NAMALWA (cell line): ENCODE measurements at regions not wholly inside any gene's neighbourhood (a gene's known extent, or its start where the extent isn't known, plus 50 kb on each side); places are given as distances from the start of the nearest gene placed in this dataset.
"Not testable (repeated sequence)": the region's sequence is repeated elsewhere in the genome, so short reads cannot be mapped to it uniquely, and the experiment has no call there.

ENCODE experiments used
- DNase-seq: peaks from one replicate; pipeline ENCODE4 v3.0.0-alpha.2; 2015; ENCODE audit warnings: low spot score

DNA sequence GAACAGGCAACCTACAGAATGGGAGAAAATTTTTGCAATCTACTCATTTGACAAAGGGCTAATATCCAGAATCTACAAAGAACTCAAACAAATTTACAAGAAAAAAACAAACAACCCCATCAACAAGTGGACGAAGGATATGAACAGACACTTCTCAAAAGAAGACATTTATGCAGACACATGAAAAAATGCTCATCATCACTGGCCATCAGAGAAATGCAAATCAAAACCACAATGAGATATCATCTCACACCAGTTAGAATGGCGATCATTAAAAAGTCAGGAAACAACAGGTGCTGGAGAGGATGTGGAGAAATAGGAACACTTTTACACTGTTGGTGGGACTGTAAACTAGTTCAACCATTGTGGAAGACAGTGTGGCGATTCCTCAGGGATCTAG lies 725.6 kb downstream of the MATN1 start:
- not testable (repeated sequence) for DNase-seq

DNA sequence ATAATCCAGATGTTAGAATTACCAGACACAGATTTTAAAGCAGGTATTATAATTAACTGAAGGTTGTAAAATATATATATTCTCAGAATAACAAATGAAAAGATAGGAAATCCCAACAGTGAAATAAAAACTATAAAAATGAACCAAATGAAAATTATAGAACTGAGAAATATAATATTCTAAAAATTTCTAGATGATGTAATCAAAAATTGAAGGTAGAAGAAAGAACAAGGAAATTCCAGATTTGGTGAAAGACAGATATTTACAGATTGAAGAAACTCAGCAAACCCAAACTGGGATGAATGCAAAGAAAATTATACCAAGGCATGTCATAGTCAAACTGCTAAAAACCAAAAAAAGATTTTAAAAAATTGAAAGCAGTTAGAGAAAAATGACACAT lies 729.4 kb downstream of the MATN1 start:
- DNase-seq = no peak

DNA sequence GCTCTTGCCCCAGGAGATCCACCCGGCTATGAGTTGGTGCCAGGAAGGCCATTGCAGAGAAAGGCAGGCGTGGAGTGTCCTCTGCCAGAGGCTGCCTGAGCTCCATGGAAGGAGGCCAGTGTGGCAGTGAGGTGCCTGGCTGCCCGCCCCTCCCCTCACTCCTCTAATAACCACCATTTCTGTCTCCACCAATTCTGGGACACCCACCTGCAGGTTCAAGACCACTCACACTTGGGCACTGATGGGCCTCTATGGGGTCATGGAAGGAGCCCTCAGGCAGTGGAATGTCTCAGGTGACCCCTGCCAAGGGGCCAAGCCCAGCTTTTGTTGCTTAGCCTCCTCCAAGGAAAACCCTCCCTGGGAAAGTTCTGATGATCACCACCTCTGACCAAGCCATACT lies 731.6 kb downstream of the MATN1 start:
- DNase-seq = no peak

DNA sequence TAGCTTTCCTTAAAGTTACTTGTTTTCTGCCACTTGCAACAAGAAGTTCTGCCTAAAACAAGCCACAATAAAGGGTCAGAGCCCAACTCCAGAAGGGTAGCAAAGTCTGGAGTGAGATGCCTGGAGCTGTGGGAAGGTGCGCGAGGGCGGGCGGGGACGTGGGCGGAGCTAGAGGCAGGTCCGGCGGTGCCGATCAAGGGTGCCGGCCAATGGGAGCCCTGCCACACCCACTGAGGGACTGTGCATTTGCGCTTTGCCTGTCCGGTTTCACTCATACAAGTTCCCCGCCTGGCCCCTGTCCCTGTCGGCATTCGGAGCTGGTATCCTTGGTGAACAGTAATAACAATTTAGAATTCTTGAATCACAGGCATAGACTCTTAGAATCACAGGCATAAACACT lies 732.4 kb downstream of the MATN1 start:
- no peak for DNase-seq

DNA sequence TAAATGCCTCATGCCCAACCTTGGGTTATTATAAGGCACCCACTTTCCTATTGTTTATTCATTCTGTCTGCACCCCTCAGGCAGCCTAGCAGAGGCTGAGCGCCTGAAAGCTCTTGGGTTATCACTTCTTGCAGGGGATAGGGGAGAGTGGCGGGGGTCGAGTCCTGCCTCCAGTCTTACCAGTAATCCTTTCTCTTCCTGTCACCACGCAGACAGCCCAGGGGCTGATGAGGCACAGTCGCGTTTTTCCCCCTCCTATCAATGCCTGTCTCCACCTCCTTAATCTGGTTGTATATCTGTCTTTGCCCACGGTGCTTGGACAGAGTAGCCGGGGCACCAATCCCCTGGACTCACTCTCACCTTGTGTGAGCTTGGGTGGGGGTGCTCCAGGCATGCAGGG lies 733.1 kb downstream of the MATN1 start:
- DNase-seq = no peak

DNA sequence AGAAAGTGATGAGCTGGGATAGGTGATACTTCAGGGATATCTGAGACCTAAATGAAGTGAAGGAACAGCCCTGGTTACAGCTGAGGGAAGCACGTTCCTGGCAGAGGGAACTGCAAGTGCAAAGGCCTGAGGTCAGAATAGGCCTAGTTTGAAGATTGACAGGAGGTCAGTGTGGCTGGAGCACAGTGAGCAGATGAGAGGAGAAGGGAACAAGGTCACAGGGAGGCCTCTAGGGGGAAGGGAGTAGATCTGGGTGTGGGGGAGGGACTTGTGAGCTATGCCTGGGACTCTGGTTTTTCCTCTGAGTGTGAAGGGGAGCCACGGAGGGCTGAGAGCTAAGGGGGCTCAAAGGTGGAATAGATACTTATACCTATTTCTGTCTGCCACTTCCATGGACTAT lies 736.4 kb downstream of the MATN1 start:
- no peak for DNase-seq

DNA sequence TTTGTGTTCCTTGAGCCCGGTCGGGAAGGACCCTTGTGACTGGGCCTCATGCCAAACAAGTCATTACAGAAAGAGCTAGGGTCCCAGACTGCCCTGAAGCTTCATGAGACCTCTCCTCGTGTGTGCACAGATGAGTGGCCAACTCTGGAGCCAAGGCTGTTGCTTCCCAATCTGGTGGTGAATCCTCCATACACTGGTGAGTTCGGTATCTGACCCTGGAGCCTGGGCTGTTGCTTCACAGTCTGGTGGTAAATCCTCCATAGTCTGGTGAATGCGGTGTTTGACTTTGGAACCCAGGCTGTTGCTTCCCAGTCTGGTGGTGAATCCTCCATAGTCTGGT lies 737.8 kb downstream of the MATN1 start:
- DNase-seq = no peak

DNA sequence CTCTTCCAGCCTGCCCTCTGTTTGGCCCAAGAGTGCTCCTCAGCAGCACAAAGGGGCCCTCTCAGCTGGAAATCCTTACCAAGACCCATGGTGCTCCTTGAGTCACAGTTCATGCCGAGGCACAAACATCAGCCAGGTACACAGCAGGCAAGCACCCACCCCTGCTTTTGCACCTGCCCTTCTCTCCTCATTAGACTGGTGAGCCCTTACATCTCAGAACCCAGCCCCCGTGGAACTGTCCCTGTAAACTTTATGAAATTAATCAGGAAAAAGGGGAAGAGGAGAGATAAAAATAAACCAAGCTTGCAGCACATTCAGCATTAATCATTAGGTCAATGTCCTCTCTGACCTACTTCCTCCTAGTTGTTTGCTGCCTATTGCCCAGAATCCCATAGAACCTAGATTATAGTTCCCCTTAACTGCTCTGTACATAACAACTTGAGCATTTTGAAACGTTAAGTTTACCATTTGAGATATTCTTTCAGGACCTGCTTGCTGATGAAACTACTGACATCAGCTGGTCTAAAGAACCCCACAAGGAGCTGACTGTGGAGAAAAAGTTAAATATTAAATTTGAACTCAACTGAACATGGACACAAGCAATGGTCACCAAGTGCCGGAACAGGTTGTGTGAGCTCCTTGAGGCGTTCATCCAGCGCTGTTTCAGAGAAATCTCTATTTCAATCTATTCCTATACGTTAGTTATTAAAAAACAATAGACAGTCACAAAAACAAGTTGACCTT lies 738.4 kb downstream of the MATN1 start:
- DNase-seq = no peak

DNA sequence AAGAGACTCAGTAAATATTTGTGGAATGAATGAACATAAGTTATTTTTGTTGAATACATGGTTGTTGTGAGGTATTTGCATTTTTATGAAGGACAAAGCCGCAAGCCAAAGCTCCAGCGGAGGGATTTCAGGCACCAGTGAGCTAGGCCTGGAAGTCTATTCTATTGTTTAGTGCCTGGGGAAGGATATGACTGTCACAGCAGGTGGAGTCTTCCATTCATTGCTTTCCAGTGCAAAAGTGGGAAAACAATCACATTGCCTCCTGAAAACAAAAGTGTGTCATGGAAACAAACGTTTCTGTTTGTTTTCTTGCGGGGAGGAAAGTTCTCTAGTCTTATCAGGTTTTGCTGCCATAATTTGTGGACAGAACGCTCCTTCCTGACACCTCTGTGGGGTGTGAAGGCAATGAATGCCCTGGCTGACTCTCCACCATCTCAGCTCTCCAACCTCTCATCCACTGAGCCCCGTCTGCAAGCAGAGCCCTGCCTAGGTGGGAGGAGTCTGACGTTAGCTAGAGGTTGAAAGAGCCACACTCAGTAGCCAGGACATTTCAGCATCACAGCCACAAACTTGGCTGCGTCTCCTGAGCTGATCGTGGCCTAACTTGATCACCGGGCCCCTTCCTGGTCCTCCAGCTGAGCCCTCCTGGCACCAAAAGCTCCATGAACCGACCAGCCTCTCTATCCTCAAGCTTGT lies 739.1 kb downstream of the MATN1 start:
- DNase-seq = no peak

DNA sequence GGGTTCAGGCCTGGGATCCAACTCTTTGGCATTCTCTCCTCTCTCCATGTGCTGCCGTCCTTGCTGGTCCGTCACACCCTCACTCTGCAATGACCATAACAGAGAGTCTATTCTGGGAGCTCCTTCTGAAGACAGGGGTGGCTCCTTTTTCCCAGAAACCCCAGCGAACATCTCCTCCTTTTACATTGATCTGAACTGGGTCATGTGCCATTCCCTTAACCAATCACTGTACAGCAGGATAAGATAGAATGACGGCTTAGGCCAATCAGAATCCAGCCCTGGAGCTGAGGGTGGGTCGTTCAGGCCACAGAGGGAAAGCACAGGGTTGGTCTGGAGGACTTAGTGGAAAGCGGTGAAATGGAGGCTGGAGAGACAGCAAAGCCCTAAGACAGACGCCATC lies 740.1 kb downstream of the MATN1 start:
- no peak for DNase-seq

DNA sequence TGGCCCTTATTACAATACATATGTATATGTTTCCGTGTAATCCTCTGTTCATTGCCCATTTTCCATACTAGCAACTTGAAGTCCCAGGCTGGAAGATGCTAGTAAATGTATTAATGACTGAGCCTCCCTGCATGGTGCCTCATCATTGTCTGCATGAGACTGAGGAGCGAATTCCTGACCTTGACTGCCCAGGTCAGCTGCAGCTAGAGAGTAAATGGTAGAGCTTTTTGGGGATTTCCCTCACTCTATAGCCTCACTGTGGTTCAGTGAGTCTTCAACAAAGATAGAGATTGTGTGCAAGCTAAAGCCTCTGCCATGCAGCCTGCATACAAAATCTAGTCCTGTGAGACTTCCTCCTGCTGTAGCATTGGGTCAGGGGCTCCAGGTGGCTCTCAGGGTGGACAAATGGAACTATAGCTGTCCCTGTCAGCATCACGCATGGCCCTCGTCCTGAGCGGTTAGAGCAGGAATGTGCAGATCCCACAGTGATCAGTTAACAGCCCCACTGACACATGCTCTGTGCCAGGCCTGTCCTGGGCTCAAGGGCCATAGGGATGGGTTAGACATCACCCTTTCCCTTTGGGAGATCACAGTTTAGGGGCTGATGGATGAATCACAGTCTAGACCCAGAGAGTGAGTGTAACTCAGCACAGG lies 741.7 kb downstream of the MATN1 start:
- DNase-seq = no peak

DNA sequence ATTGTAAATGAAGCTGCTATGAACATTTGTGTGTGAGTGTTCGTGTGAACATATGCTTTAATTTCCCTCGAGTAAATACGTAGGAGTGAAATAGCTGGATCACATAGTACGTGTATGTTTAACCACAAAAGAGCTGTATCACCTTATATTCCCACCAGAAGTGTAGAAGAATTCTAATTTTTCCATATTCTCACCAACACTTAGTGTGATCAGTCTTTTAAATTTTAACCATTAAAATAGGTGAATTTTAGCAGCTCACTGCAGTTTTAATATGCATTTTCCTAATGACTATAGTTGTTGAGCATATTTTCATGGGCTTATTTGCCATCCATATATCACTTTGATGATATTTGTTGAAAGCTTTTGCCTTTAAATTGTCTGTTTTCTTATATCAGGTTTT lies 741.2 kb downstream of the PTPRU start:
- DNase-seq = no peak

DNA sequence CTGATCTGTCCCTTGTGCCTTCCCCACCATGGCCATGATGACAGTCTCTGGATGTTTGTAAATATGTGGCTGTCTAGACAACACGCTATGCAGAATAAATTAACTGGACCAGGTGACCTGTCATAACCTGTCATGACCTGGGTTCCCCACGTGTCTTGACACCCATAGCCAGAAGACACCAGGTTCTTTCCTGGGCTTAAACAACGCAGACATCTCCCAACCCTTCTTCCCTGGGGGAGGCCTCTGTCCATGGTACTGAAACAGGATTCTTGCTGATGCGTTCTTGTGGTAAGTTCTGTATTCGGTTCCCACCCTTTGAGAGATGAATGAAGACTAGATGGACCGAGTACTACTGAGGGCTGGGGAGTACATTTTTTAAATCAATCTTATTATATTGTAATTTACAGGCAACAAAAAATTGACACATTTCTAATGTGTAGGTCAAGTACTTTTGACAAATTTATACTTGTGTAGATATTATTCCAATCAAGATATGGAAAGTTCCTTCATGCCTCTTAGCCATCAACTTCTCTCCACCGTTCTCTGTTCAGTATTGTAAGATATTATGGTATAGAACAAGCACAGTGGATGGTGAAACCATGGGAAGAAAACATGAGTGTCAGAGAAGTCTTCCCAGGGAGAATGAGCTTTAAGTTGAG lies 738.8 kb downstream of the PTPRU start:
- DNase-seq = no peak

DNA sequence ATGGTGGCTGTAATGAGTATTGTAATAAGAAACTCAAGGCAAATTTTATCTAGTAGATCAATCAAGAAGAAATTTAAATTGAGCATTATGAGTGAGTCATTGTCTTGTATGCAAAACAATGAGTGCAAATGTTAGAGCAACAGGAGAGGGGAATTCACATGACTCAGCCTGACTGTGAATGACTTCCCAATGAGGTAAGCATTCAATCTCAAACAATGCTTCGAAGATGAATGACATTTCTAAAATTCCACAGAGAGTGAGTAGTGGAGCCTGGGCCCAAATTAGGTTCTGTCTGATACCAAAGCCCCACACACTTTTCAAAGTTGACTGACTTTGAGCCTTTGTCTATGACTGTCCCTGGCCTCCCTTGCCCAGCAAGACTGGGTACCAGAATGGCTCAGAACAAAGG lies 738.0 kb downstream of the PTPRU start:
- DNase-seq = no peak

DNA sequence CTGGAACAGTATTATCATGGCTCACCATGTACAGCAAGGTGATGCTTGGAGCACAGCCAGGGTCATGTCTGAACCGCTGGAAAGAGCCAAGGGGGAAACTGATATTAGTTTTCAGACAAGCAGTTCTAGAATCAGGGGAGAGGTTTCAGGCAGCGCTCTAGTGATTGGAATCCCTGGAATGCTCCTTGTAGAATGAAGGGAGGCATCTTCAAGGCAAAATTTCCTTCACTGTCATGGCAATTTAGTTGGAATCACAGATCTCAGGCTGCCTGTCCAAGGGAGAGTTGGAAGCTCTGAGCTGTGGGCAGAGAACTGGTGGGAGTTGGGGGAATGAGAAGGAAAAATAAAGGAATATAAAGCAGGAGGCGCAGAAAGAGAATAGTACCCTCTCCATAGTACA lies 737.1 kb downstream of the PTPRU start:
- no peak for DNase-seq

DNA sequence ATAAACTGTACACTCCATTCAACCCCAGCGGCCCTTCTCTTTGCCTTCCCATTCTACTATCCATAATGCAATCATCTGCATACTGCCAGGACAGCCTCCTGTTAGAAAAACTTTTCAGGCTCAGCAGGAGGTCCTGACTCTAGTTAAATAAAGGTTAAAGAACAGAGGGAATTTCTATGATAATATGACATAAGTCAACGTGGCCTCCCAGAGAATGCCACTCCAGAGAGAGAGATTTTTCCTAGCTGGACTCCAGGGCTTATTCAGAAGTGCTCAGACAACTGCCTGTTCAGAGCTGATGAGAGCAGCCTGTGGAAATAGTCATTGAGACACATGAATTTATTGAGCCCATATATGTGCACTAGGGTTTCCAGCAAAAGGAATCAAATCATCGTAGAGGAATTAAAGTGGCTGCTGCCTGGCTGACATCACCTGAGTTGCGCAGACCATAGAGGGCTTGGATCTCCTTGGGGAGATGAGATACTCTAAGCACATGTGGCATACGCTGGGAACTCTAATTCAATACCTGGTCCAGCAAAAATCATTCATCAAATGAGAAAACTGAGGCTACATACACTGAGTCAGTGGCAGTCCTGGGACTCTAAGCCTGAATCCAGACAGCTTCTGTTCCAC lies 736.2 kb downstream of the PTPRU start:
- DNase-seq = no peak

DNA sequence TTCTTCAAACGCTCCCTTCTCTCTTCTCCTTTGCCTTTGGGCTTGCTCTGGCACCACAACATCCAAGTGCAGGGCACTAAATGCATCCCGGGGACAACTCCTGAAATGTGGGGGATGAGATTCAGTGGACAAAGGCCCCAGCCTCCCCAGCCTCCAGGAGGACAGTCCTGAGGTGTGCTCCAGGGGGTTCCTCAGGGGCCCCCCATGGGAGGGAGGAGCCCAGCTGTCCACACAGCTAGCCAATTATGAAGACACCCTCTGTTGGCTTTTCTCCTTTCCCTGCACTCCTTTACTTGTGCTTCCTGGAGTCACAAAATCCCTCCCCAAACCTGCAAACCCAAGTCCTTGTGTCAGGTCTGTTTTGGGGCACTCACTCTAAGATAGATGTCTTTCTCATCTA lies 735.4 kb downstream of the PTPRU start:
- DNase-seq = no peak

DNA sequence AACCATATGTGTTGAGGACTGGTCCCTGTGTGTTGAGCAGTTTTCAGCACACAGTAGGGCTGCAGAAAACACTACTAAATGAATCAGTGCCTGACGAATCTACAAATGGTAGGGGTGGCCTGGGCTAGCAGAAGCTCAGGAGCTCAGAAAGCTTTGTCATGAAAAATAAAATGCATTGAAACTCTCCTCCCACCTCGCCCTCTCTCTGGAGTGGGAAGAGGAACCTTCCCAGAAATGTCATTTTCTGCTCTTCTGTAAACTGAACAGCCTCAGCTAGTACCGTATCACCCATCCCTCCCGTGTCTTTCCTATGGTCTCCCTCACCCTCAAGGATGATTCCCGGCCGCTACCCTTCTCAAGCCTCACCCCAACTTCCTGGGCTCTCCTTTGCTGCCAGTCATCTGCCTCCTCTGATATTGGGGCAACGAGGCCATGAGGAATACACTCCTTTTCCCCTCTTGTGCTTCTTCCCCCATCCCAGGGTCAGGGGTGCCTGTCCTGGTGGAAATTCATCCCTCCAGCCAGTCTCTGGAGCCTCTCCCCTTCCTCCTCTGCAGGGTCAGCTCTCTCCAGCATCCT lies 734.5 kb downstream of the PTPRU start:
- DNase-seq = no peak

DNA sequence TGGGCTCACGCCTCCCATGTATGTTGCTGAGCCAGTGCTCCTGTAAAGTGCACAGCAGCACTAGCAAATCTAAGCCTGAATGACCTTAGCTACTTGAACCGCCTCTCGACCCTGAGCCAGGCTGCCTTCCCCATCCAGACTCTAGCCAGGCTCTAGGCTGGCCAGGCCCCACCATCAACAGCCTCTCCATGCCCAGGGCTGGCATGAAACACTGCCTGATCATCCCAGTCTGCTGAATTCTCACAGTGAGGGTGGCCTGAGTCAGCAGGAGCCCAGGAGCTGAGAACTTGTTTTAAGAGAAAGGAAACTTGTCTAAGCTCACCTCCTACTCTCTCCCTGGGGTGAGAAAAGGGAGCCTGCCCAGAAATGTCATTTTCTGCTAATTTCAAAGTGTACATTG lies 733.3 kb downstream of the PTPRU start:
- no peak for DNase-seq

DNA sequence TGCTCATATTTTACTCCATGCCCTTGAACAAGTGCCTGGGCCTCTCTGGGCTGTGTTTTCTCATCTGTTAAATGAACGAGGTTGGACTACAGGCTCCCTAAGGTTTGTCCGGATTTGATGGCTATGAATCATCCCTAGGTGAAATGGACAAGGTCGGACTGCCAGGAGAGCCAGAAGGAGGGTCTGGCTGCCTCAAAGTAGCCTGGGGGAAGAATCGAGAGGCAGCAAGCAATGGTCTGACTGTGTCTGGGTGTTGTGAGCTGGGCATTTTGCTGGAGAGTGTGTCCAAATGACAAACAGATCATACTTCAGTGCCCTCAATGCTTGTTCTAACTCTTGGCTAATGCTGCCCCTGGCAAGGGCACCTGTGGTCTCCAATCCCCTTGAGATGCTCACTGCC lies 730.9 kb downstream of the PTPRU start:
- DNase-seq = no peak

DNA sequence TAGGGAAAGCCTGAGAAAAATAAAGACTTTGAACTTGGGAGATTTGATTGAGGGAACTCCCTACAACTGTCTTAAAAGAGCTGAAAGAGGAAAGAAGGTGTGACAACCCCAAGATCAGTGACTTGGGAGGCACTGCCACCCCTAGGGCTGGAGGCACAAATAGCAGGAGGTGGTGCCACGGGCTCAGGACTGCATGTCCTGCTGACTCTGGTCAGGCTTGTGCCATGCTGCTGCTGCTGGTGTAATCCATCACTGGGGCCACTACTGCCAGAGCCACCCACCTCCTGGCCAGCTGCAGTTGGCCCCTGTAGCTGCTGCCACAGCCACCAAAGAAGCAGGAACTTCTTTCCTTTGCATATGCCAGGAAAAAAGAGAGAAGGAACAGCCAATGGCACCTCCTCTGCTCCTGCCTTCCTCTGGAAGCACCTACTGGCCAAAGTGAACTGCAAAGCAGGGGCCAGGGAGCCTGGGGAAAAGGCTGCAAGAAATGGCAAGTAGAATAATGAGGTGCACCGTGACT lies 730.3 kb downstream of the PTPRU start:
- no peak for DNase-seq
